Mesenchymal stem cell (in vitro differentiated cells and primary cell): ENCODE measurements at regions not wholly inside any gene's neighbourhood (a gene's known extent, or its start where the extent isn't known, plus 50 kb on each side); places are given as distances from the start of the nearest gene placed in this dataset.

ENCODE experiments used
- DNase-seq: peaks from one replicate; pipeline ENCODE4 v3.0.0-alpha.2; 2013
- H2AFZ ChIP-seq: one replicate; pipeline ENCODE4 v1.6.1; 2013; ENCODE audit warnings: low read depth, mild to moderate bottlenecking, control low read depth, inconsistent platforms, low read length, moderate library complexity
- H2AK5ac ChIP-seq: 2 replicates; pipeline ENCODE4 v1.6.1; 2013; ENCODE audit warnings: low read length, moderate library complexity, mild to moderate bottlenecking, inconsistent platforms; ENCODE audit not compliant: severe bottlenecking
- H2BK120ac ChIP-seq: one replicate; pipeline ENCODE4 v1.6.1; 2013; ENCODE audit warnings: low read depth, mild to moderate bottlenecking, inconsistent platforms, low read length, moderate library complexity
- H2BK12ac ChIP-seq, 2 experiments: one replicate each; pipeline ENCODE4 v1.6.1; 2013; ENCODE audit warnings: inconsistent platforms in 2 of 2, low read length in 2 of 2, mild to moderate bottlenecking in 2 of 2, moderate library complexity in 2 of 2, control low read depth in 1 of 2
- H2BK15ac ChIP-seq: one replicate; pipeline ENCODE4 v1.6.1; 2013; ENCODE audit warnings: mild to moderate bottlenecking, low read depth, inconsistent platforms; ENCODE audit not compliant: poor library complexity, severe bottlenecking
- H2BK5ac ChIP-seq: 2 replicates; pipeline ENCODE4 v1.6.1; 2013; ENCODE audit warnings: low read depth, mild to moderate bottlenecking, low read length, control low read depth, inconsistent platforms; ENCODE audit not compliant: poor library complexity, severe bottlenecking
- H3K14ac ChIP-seq, 2 experiments: one replicate each; pipeline ENCODE4 v1.6.1; 2013; ENCODE audit warnings: inconsistent platforms in 2 of 2, low read length in 2 of 2, control low read depth in 1 of 2, mild to moderate bottlenecking in 1 of 2, moderate library complexity in 1 of 2
- H3K18ac ChIP-seq, 2 experiments: one replicate each; pipeline ENCODE4 v1.6.1; 2013; ENCODE audit warnings: inconsistent platforms in 2 of 2, low read length in 2 of 2, control low read depth in 1 of 2, low read depth in 1 of 2, mild to moderate bottlenecking in 1 of 2
- H3K23ac ChIP-seq, 2 experiments: one replicate each; pipeline ENCODE4 v1.6.1; 2013; ENCODE audit warnings: inconsistent platforms in 2 of 2, low read length in 2 of 2, mild to moderate bottlenecking in 2 of 2, moderate library complexity in 2 of 2, control low read depth in 1 of 2
- H3K27ac ChIP-seq: 2 replicates; pipeline ENCODE4 v1.5.1; 2013; ENCODE audit warnings: mild to moderate bottlenecking, moderate library complexity, low read length, control low read depth, inconsistent platforms; ENCODE audit not compliant: poor library complexity, severe bottlenecking
- H3K27me3 ChIP-seq, 2 experiments: 2 replicates each; pipeline versions ENCODE4 v1.6.1 to v1.7.0; 2013; ENCODE audit warnings: low read length in 2 of 2, mild to moderate bottlenecking in 2 of 2, moderate library complexity in 2 of 2, control low read depth in 1 of 2, inconsistent platforms in 1 of 2; ENCODE audit not compliant: control insufficient read depth in 1 of 2, insufficient read depth in 1 of 2
- H3K36me3 ChIP-seq, 2 experiments: 2 replicates each; pipeline versions ENCODE4 v1.6.1 to v1.7.0; 2013; ENCODE audit warnings: low read length in 2 of 2, control low read depth in 1 of 2, inconsistent platforms in 1 of 2, low read depth in 1 of 2, mild to moderate bottlenecking in 1 of 2; ENCODE audit not compliant: insufficient read depth in 2 of 2, control insufficient read depth in 1 of 2
- H3K4ac ChIP-seq, 2 experiments: one replicate each; pipeline ENCODE4 v1.6.1; 2013; ENCODE audit warnings: inconsistent platforms in 2 of 2, low read length in 2 of 2, mild to moderate bottlenecking in 2 of 2, moderate library complexity in 2 of 2, control low read depth in 1 of 2, low read depth in 1 of 2
- H3K4me1 ChIP-seq: 2 replicates; pipeline ENCODE4 v1.6.1; 2013; ENCODE audit warnings: low read depth, low read length, control low read depth; ENCODE audit not compliant: control insufficient read depth, insufficient read depth
- H3K4me2 ChIP-seq: 2 replicates; pipeline ENCODE4 v1.6.1; 2013; ENCODE audit warnings: low read length, mild to moderate bottlenecking, inconsistent platforms; ENCODE audit not compliant: poor library complexity, severe bottlenecking
- H3K4me3 ChIP-seq, 2 experiments: 2 replicates each; pipeline versions ENCODE4 v1.5.1 to v1.7.0; 2013; ENCODE audit warnings: low read length in 2 of 2, mild to moderate bottlenecking in 2 of 2, control low read depth in 1 of 2, low read depth in 1 of 2; ENCODE audit not compliant: insufficient read depth in 1 of 2
- H3K79me1 ChIP-seq: replicated peaks from 2 replicates; pipeline ENCODE4 v1.6.1; 2013; ENCODE audit warnings: mild to moderate bottlenecking, control low read depth, low read length, inconsistent platforms; ENCODE audit not compliant: poor library complexity, severe bottlenecking
- H3K9ac ChIP-seq: 2 replicates; pipeline ENCODE4 v1.7.0; 2013; ENCODE audit warnings: mild to moderate bottlenecking, low read length, moderate library complexity
- H3K9me3 ChIP-seq: 2 replicates; pipeline ENCODE4 v1.7.0; 2013; ENCODE audit warnings: mild to moderate bottlenecking, low read length; ENCODE audit not compliant: control insufficient read depth
- H4K8ac ChIP-seq: one replicate; pipeline ENCODE4 v1.6.1; 2013; ENCODE audit warnings: inconsistent platforms, mild to moderate bottlenecking, low read length, moderate library complexity
- H4K91ac ChIP-seq: one replicate; pipeline ENCODE4 v1.6.1; 2013; ENCODE audit warnings: mild to moderate bottlenecking, low read length, inconsistent platforms
- WGBS: methylation state at CpG from one replicate; pipeline ENCODE4 v1.1.7; 2013; ENCODE audit warnings: mixed read lengths; 5-methylcytosine and 5-hydroxymethylcytosine counted together

- Histone ChIP-seq H3K27me3 (no peaks in the 10 kb centered on the region), H4K8ac (no peak overlapping the region)
- no CpG with 5 or more reads among the region's 1 CpG for WGBS
Observed at GRCh38 chr3:153462545-153462944, 300.5 kb downstream of the RAP2B start.

GRCh38 chr3:153463895-153464294 lies 301.9 kb downstream of the RAP2B start:
- Histone ChIP-seq H2BK5ac (no peak overlapping the region), H3K23ac (no peak overlapping the region), H2AK5ac (no peak overlapping the region), H3K27me3 (no peaks in the 10 kb centered on the region), H4K8ac (no peak overlapping the region), H3K14ac (no peak overlapping the region), H3K36me3 (no peaks in the 10 kb centered on the region), H2BK15ac (no peak overlapping the region), H3K4ac (no peak overlapping the region), H2BK120ac (no peak overlapping the region), H3K9me3 (no peaks in the 10 kb centered on the region), H2BK12ac (no peak overlapping the region), H3K9ac (no peak overlapping the region), H3K4me1 (no peaks in the 10 kb centered on the region), H4K91ac (no peak overlapping the region), H3K4me2 (no peak overlapping the region), H3K18ac (no peak overlapping the region), H3K27ac (no peak overlapping the region), H2AFZ (no peak overlapping the region), H3K79me1 (no peaks in the 10 kb centered on the region), H3K4me3 (no peak overlapping the region)
- no peak for DNase-seq
- WGBS: 79% methylated on average over 3 of the region's 3 CpGs

More at GRCh38 chr3:153462545-153462944, 300.5 kb downstream of the RAP2B start:
- Histone ChIP-seq H3K4me2 (no peak overlapping the region), H3K36me3 (no peaks in the 10 kb centered on the region), H2AFZ (no peak overlapping the region), H3K9ac (no peak overlapping the region), H3K23ac (no peak overlapping the region), H3K27ac (no peak overlapping the region), H2BK15ac (no peak overlapping the region), H3K4me3 (no peak overlapping the region), H3K4me1 (no peaks in the 10 kb centered on the region), H2BK120ac (no peak overlapping the region), H3K79me1 (no peaks in the 10 kb centered on the region), H4K91ac (no peak overlapping the region), H3K4ac (no peak overlapping the region), H2AK5ac (no peak overlapping the region), H2BK5ac (no peak overlapping the region), H3K9me3 (no peaks in the 10 kb centered on the region), H3K14ac (no peak overlapping the region), H3K18ac (no peak overlapping the region), H2BK12ac (no peak overlapping the region)
- no peak for DNase-seq

GRCh38 chr3:153469162-153469561 lies 307.1 kb downstream of the RAP2B start:
- WGBS: no CpG with 5 or more reads among the region's 1 CpG

GRCh38 chr3:153484842-153485241 lies 322.8 kb downstream of the RAP2B start:
- Histone ChIP-seq H2BK12ac (no peak overlapping the region), H3K27me3 (no peaks in the 10 kb centered on the region), H2BK120ac (no peak overlapping the region), H2BK15ac (no peak overlapping the region), H3K9ac (no peak overlapping the region), H3K18ac (no peak overlapping the region), H4K91ac (no peak overlapping the region), H3K23ac (no peak overlapping the region), H3K14ac (no peak overlapping the region), H3K4me3 (no peak overlapping the region), H2AFZ (no peak overlapping the region), H3K27ac (no peak overlapping the region), H3K79me1 (no peaks in the 10 kb centered on the region), H2BK5ac (no peak overlapping the region), H3K4me1 (no peaks in the 10 kb centered on the region), H3K4me2 (no peak overlapping the region), H2AK5ac (no peak overlapping the region), H3K36me3 (no peaks in the 10 kb centered on the region), H4K8ac (no peak overlapping the region), H3K9me3 (no peaks in the 10 kb centered on the region), H3K4ac (no peak overlapping the region)
- DNase-seq: no peak
- 100% methylated on average over 1 of the region's 3 CpGs for WGBS

More at GRCh38 chr3:153469162-153469561, 307.1 kb downstream of the RAP2B start:
- Histone ChIP-seq H4K8ac (no peak overlapping the region), H3K14ac (no peak overlapping the region), H2BK15ac (no peak overlapping the region), H2AFZ (no peak overlapping the region), H3K18ac (no peak overlapping the region), H3K9me3 (peaks cover 3% of the 10 kb centered on the region), H3K4ac (no peak overlapping the region), H3K79me1 (no peaks in the 10 kb centered on the region), H4K91ac (no peak overlapping the region), H3K27ac (no peak overlapping the region), H3K23ac (no peak overlapping the region), H3K4me2 (no peak overlapping the region), H2BK120ac (no peak overlapping the region), H3K27me3 (no peaks in the 10 kb centered on the region), H2AK5ac (no peak overlapping the region), H3K36me3 (no peaks in the 10 kb centered on the region), H3K9ac (no peak overlapping the region), H3K4me1 (no peaks in the 10 kb centered on the region), H3K4me3 (no peak overlapping the region), H2BK5ac (no peak overlapping the region), H2BK12ac (no peak overlapping the region)
- DNase-seq: no peak
